ENCODE measurements at regions not wholly inside any gene's neighbourhood (a gene's known extent, or its start where the extent isn't known, plus 50 kb on each side); places are given as distances from the start of the nearest gene placed in this dataset.
"Not testable (repeated sequence)": the region's sequence is repeated elsewhere in the genome, so short reads cannot be mapped to it uniquely, and the experiment has no call there.

GRCh38 chr5:57932761-57933160, 450.1 kb upstream of the ACTBL2 start:
- no peak for DNase-seq

GRCh38 chr5:57931807-57932206, 449.2 kb upstream of the ACTBL2 start:
- no peak for DNase-seq

GRCh38 chr5:57931352-57931751, 448.7 kb upstream of the ACTBL2 start:
- no peak for DNase-seq

GRCh38 chr5:57929271-57929670, 446.7 kb upstream of the ACTBL2 start:
- no peak for DNase-seq

GRCh38 chr5:57923094-57923493, 440.5 kb upstream of the ACTBL2 start:
- DNase-seq = not testable (repeated sequence)

- DNase-seq = no peak
Measured at GRCh38 chr5:57917004-57917403, 434.4 kb upstream of the ACTBL2 start.

GRCh38 chr5:57915536-57915935, 432.9 kb upstream of the ACTBL2 start:
- no peak for DNase-seq

- no peak for DNase-seq
Measured at GRCh38 chr5:57911438-57911837, 428.8 kb upstream of the ACTBL2 start.

- no peak for DNase-seq
Measured at GRCh38 chr5:57906671-57907070, 424.1 kb upstream of the ACTBL2 start.

GRCh38 chr5:57903458-57903857, 420.8 kb upstream of the ACTBL2 start:
- DNase-seq = no peak

- DNase-seq = no peak
Measured at GRCh38 chr5:57902095-57902494, 419.5 kb upstream of the ACTBL2 start.

- DNase-seq = no peak
Measured at GRCh38 chr5:57900381-57900944, 417.9 kb upstream of the ACTBL2 start.

GRCh38 chr5:57896576-57896975, 414.0 kb upstream of the ACTBL2 start:
- DNase-seq = no peak

- DNase-seq = no peak
Measured at GRCh38 chr5:57895766-57896165, 413.2 kb upstream of the ACTBL2 start.

GRCh38 chr5:57893926-57894325, 411.3 kb upstream of the ACTBL2 start:
- no peak for DNase-seq

GRCh38 chr5:57891443-57891842, 408.8 kb upstream of the ACTBL2 start:
- no peak for DNase-seq

GRCh38 chr5:57889558-57889957, 406.9 kb upstream of the ACTBL2 start:
- DNase-seq = no peak

- DNase-seq = no peak
Measured at GRCh38 chr5:57887851-57888621, 405.4 kb upstream of the ACTBL2 start.

- DNase-seq = no peak
Measured at GRCh38 chr5:57884346-57885102, 401.9 kb upstream of the ACTBL2 start.

GRCh38 chr5:57880216-57880615, 397.6 kb upstream of the ACTBL2 start:
- DNase-seq = no peak

- no peak for DNase-seq
Measured at GRCh38 chr5:57878301-57878722, 395.7 kb upstream of the ACTBL2 start.

GRCh38 chr5:57871496-57871895, 388.9 kb upstream of the ACTBL2 start:
- DNase-seq = no peak

- not testable (repeated sequence) for DNase-seq
Measured at GRCh38 chr5:57870267-57870666, 387.7 kb upstream of the ACTBL2 start.

GRCh38 chr5:57863661-57864060, 381.1 kb upstream of the ACTBL2 start:
- no peak for DNase-seq

All from NCI-H2029 (cell line).